ENCODE measurements at regions not wholly inside any gene's neighbourhood (a gene's known extent, or its start where the extent isn't known, plus 50 kb on each side); places are given as distances from the start of the nearest gene placed in this dataset.

DNA sequence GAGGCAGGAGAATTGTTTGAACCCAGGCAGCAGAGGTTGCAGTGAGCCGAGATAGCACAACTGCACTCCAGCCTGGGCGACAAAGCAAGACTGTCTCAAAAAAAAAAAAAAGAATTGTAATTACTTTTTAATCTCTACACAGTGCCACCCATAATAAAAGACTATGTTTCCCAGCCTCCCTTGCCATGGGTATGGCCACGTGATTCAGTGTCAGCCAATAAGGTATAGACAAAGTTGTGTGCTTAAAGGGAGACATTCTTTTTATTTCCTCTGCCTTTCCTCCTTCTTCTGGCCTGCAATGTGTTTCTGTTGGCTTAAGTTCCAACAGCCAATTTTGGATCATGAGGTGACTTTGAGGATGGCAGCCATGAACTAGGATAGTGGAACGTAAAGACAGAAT is 406.9 kb downstream of the LNPK start:
- TF ChIP-seq REST (IDR thresholded peaks at IDR 0.05; ENCODE audit: low read depth) (no peak), TAF1 (IDR thresholded peaks at IDR 0.05; ENCODE audit: low read depth) (no peak), RAD21 (IDR thresholded peaks at IDR 0.05; ENCODE audit: low read depth) (no peak), CEBPB (IDR thresholded peaks at IDR 0.05) (no peak), FOXM1 (IDR thresholded peaks at IDR 0.05; ENCODE audit: borderline replicate concordance, low read depth) (no peak), USF1 (IDR thresholded peaks at IDR 0.05) (no peak), ZBTB7A (IDR thresholded peaks at IDR 0.05; ENCODE audit: low read depth) (no peak), TEAD4 (IDR thresholded peaks at IDR 0.05) (no peak), EP300 (IDR thresholded peaks at IDR 0.05; ENCODE audit: borderline replicate concordance) (no peak), EGR1 (IDR thresholded peaks at IDR 0.05) (no peak), TCF12 (IDR thresholded peaks at IDR 0.05; ENCODE audit: low read depth) (no peak), NFIC (IDR thresholded peaks at IDR 0.05) (no peak)
- TF ChIP-seq, protein P1, sequence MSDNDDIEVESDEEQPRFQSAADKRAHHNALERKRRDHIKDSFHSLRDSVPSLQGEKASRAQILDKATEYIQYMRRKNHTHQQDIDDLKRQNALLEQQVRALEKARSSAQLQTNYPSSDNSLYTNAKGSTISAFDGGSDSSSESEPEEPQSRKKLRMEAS (IDR thresholded peaks at IDR 0.05), result no peak
